ENCODE measurements at regions not wholly inside any gene's neighbourhood (a gene's known extent, or its start where the extent isn't known, plus 50 kb on each side); places are given as distances from the start of the nearest gene placed in this dataset.
A peak's percentile ranks its signal among the peaks of the same experiment; 100 is the strongest.

- DNase-seq, result no peak
These were observed 293.2 kb downstream of the SOX9 start for GRCh38 chr17:72414032-72414396.

GRCh38 chr17:72414967-72415853 lies 294.4 kb downstream of the SOX9 start:
- no peak for DNase-seq

DNA sequence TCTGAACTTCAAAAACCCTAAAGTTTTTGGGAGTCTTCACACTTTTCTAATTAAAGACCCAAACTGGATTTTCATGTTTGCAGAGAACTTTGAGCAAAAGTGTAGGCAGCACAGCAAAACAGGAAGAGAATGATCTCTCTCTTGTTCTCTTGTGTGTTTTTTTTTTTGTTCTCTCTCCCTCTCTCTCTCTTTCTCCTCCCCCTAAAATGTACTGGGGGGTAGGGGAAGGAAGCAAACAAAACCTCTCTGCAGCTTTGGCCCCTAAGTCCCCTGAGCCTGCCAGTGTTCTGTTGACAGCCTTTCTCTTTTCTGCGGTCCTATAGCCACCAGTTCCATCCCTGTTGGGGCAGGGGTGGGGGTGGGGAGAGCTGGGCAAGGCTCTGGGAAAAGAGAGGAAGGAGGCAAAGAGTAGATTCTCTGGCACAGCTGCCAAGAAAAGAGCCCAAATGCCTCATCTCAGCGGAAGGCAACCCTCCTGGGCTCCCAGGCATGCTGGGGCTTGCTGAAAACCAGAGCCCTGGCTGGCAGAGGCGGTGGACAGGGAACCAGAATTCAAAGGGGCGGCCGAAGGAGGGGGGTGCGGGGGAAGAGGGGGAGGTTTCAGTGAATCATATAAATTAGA lies 295.3 kb downstream of the SOX9 start:
- DNase-seq, result no peak

GRCh38 chr17:72416905-72417304 lies 296.1 kb downstream of the SOX9 start:
- no peak for DNase-seq

DNA sequence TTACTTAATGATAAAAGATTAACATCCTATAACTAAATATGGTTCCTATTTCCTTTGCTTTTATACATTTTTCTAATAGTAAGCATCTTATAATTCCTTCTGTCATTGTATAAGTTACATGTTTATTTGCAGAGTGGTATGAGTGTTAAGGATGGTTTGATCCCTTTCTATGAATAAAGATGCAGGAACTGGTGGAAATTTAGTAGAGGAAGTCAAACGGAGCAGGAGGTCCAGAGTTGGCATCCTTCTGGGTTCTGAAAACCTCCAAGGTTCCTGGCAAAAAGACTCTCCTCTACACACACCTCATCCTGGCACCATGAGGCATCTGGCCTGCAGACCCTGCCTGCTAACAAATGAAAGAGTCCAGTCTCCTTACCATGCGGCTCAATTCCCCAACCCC lies 296.8 kb downstream of the SOX9 start:
- no peak for DNase-seq

GRCh38 chr17:72419866-72420774 lies 299.3 kb downstream of the SOX9 start:
- DNase-seq, result no peak

DNA sequence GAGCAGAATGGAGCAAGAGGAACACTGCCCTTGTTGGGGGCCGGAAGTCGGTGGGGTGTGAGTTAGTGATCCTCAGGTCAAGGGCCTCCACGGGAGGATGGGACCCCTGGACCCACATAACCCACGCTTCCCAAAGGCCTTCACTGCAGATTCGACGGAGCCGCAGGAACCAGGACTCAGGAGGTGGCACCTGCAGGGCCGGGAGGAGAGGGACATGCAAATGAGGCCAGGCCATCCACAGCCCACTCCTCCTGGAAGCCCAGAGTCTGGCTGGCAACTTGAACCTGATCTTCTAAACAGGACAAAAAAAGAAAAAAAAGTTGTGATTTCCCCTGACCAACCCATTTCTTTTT lies 299.9 kb downstream of the SOX9 start:
- DNase-seq, result no peak

DNA sequence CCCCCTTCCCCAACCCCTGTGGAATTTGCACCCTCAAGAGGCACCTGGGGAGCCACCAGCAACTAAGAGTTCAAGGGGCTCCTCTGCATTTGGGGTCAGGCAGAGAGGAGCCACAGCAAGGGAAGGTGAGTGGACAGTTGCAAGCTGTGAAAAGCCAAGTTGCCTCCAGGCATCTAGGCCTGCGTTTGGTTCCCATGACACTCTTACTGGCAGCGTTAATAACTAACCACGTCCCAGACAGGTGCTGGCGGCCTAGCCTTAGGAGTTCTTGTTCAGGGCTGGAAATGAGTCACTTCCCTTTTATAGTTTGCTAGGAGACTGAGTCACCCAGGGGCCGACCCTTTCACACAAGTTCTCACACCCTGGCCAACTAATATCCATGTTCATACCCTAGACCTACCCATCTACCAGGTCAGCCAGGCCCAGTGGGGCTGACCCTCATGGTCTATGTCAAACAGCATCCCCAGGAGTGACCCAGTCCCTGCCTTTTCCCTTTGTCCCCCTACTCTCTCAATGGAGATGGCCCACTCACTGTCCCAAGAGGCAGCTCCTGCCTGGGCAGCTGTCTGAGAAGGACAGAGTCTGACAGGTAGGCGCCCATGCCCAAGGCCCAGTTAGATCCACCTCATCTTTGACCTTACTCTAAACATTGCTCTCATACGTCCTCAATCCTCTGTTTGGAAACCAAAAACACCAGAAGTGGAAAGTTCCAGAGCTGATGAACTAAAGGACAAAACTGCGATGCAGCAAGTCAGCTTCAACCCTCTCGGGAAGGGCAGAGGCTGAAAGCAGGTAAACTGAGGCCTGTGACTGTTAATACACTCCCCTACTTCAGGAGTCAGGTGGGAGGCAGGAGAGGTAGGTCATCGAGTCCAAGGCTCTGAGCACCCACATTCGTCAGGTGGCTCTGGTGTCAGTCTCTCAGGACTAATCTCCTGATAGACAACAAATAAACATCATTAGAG lies 300.6 kb downstream of the SOX9 start:
- peak in 1 of 2 donors; percentile 7 for DNase-seq

DNA sequence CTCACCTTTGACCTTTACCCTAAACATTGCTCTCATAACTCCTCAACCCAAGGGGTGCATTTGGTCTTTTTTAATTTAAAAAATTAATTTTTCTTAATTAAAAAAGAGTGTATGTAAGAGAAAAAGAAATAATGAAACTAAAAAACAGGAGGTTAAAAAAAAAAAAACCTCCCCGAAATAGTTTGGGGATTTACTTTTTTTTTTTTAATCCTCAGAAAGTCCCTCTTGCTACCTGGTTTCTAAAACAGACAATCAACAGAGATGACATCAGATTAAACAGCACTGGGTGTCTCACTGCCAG lies 301.3 kb downstream of the SOX9 start:
- DNase-seq, result no peak

GRCh38 chr17:72422505-72423285 lies 301.9 kb downstream of the SOX9 start:
- no peak for DNase-seq

DNA sequence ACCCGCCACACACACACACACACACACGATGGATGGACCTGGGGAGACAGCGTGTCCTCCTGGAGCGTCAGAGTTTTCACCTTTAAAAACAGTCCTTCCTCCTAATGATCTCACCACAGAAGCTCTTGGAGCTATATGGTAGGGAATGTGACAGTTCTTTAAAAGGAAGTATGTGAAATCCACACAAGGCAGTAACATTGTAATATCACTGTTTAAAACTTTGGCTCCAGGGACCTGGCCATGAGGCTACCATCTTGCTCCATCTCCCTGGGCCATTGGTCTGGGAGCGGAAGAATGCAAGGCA lies 302.4 kb downstream of the SOX9 start:
- DNase-seq, result no peak

DNA sequence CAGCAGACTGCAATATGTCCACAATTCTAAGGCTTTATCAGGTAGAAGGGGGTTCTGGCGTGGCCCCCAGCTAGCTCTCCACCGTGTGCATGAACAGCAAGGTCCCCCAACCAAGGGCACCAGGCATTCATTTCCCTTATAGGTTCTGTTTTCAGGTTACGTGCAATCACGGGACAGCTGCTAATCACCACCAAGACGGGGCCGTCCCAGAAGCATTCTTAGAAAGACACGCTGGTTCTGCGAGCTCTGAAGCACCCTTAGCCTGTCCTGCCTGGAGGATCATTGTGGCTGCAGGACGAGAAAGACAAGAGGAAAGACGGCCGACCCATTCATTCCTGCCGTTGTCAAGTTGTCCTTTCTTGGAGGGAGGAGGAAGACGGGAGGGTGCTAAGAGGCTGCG lies 302.9 kb downstream of the SOX9 start:
- no peak for DNase-seq

- DNase-seq, result no peak
These were observed 303.8 kb downstream of the SOX9 start for GRCh38 chr17:72424505-72425117.

GRCh38 chr17:72425133-72425793 lies 304.4 kb downstream of the SOX9 start:
- no peak for DNase-seq

DNA sequence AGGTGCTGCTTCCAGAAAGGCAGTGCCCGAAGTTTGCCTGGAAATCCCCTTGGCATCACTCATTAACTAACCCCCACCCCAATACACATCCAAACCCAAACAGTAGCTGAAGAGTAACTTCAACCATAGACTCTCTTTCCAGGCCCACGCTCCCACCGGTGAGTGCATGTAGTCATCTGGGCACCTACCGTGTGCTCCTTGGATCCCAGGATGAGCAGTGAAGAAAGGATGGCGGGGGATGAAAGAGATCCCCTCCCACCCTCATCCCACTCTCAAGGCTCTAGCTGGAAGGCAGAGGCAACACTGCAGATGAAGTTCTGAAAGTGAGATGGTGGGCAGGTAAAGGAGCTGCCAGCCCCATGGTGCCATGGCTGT lies 305.0 kb downstream of the SOX9 start:
- DNase-seq, result no peak

DNA sequence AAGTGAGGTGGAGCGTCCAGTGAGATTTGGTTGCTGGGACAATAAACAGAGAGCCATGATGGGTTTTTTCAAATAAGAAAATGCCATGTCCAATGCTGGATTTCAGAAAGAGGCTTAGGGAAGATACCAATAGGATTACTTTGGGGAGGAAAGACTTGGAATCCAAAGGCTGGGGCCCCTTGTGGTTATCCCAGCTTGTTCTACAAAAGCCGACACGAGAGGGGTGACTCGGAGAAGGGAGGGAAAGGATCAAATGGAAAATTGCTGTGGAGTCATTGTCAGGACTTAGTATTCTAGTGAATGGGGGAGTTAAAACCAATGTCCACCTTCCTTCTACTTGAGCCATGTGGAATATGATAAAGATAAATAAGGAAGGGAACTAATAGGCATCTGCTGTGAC lies 305.5 kb downstream of the SOX9 start:
- DNase-seq, result no peak

DNA sequence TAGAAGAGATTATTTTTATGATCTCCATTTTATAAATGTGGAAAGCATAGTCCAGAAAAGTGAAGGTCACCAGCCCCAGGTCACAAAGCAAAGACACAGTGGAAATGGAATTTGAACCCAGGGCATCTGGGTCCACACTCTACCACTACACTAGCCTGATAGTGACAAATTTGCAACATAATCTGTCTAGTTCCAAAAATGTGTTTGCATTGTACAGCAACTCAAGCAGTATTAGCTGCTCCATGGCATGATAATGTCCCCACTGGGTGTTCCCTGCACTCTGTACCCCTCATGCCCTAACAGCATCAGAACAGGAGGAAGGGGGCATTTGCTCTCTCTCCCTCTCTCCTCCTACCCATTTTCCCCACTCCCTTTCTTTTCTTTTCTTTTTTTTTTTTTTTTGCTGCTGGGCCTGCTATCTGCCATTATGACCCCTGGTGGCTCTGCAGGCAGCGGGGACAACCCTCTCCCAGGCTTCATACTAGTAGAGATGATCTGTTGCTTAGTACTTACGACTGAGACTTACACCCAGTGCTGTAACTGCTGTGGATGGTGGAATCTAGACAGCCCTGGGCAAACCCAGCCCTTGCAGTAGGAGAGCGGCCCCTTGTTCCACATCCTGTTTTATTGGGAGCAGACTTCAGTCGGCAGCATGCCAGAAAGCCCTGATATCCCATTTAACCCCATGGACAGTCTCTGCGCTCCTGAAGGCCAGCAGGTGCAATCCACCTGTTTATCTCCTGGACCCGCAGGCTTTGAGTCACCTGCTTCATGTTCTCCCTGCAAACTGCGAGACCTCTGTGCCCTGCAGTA lies 306.3 kb downstream of the SOX9 start:
- no peak for DNase-seq

DNA sequence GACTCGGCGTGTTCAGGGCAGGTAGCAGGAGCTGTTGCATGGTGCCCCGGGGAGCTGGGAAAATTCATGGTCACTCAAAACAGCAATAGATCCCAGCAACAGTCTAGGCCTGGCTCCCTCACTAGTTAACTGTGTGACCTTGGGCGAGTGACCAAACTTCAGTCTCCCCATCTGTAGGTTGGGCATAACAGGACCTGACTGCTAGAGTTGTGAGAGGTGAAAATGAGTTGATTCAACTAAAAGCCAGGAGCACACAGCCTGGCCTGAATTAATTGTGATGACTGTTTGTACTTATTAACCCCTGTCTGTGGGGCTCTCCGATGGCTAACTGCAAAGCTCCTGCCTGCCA lies 306.9 kb downstream of the SOX9 start:
- DNase-seq, result no peak

DNA sequence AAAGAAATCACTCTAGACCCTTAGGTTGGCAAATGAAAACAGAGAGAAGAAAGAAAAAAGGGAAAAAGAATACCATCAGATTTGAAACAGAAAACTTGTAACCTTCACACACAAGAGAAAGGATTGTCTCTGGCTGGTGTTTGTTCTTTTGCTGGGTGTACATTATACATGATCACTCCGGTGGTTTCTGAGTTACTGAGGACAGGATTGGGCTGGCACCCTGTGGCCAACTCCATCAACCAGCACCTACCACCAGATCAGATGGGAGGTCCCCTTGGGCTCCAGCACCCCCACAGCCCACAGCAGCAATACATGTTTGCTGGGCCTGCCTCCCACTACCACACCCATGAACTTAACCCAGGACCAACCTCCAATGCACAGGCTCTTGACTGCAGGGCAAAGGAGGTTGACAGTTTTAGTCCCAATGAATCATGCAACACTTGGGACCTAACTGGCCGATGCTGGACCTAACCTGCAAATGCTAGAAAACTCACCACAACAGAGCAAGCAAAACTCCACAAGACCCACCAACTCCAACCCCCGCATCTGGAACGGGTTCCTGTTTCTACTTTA lies 308.3 kb downstream of the SOX9 start:
- DNase-seq, result no peak
